H1 (cell line): ENCODE measurements at regions not wholly inside any gene's neighbourhood (a gene's known extent, or its start where the extent isn't known, plus 50 kb on each side); places are given as distances from the start of the nearest gene placed in this dataset.

Experiments
- CTCF ChIA-PET: fragments of 300-600 bp; sonication (Branson Sonifier 250); formaldehyde crosslinking; loops from one replicate; lab custom pipeline; 2021; ENCODE audit not compliant: partially characterized antibody; lab: Charles Lee
- POLR2A ChIA-PET: fragments of 300-600 bp; sonication (Branson Sonifier 250); formaldehyde crosslinking; loops from one replicate; lab custom pipeline; 2021; ENCODE audit warnings: inconsistent platforms; ENCODE audit not compliant: partially characterized antibody; lab: Charles Lee
- DNase-seq, 2 experiments: peaks; one replicate each; pipeline versions ENCODE4 v3.0.0 to v3.0.0-alpha.2; 2010 to 2022; ENCODE audit warnings: low spot score in 2 of 2, low read depth in 1 of 2, mixed read lengths in 1 of 2
- FAIRE-seq: peaks from 2 replicates; lab custom pipeline; 2011; peaks lifted over from hg19 to GRCh38; lab: Jason Lieb, UNC
- H2AFZ ChIP-seq: 2 replicates; pipeline ENCODE4 v1.8.1; 2012; ENCODE audit warnings: low read length, inconsistent platforms
- H2AK5ac ChIP-seq: 2 replicates; pipeline ENCODE4 v1.6.1; 2013; ENCODE audit warnings: low read depth, low read length
- H2BK120ac ChIP-seq: replicated peaks from 2 replicates; pipeline ENCODE3; 2013; ENCODE audit warnings: low read depth, low read length, inconsistent platforms
- H2BK12ac ChIP-seq: 2 replicates; pipeline ENCODE4 v1.6.1; 2013; ENCODE audit warnings: low read depth, low read length
- H2BK15ac ChIP-seq: 2 replicates; pipeline ENCODE4 v1.6.1; 2013; ENCODE audit warnings: low read length
- H2BK20ac ChIP-seq: 2 replicates; pipeline ENCODE4 v1.6.1; 2013; ENCODE audit warnings: low read length
- H2BK5ac ChIP-seq: 2 replicates; pipeline ENCODE4 v1.6.1; 2013; ENCODE audit warnings: low read depth, low read length
- H3K14ac ChIP-seq: 2 replicates; pipeline ENCODE4 v1.6.1; 2013; ENCODE audit warnings: inconsistent platforms; ENCODE audit not compliant: insufficient read length
- H3K18ac ChIP-seq: 2 replicates; pipeline ENCODE4 v1.6.1; 2013; ENCODE audit warnings: low read length; ENCODE audit errors: extremely low read depth
- H3K23ac ChIP-seq: 2 replicates; pipeline ENCODE4 v1.6.1; 2013; ENCODE audit warnings: inconsistent platforms; ENCODE audit not compliant: insufficient read length
- H3K23me2 ChIP-seq: 2 replicates; pipeline ENCODE4 v1.6.1; 2013; ENCODE audit warnings: low read depth, low read length
- H3K27ac ChIP-seq: 2 replicates; pipeline ENCODE4 v1.6.1; 2011; ENCODE audit warnings: low read depth, low read length, inconsistent platforms
- H3K27me3 ChIP-seq, 4 experiments: replicated peaks in 1 of 4; 1 replicate in 1 of 4; 2 replicates in 3 of 4; pipeline versions ENCODE4 v1.6.1 to v1.8.1; 2011 to 2013; ENCODE audit warnings: low read length in 3 of 4, mild to moderate bottlenecking in 3 of 4, inconsistent platforms in 2 of 4, mixed read lengths in 2 of 4, moderate library complexity in 1 of 4; ENCODE audit not compliant: control insufficient read depth in 3 of 4, insufficient read depth in 3 of 4; ENCODE audit errors: extremely low read depth in 1 of 4
- H3K36me3 ChIP-seq, 4 experiments: 2 replicates each; pipeline versions ENCODE4 v1.6.1 to v1.8.1; 2011 to 2013; ENCODE audit warnings: mild to moderate bottlenecking in 4 of 4, low read length in 3 of 4, moderate library complexity in 2 of 4, control low read depth in 1 of 4, inconsistent platforms in 1 of 4; ENCODE audit not compliant: insufficient read depth in 4 of 4, control insufficient read depth in 2 of 4
- H3K4ac ChIP-seq: replicated peaks from 2 replicates; pipeline ENCODE3; 2013; ENCODE audit warnings: low read length, low read depth, mixed read lengths, inconsistent platforms; ENCODE audit not compliant: insufficient read length
- H3K4me1 ChIP-seq, 4 experiments: replicated peaks in 1 of 4; 1 replicate in 1 of 4; 2 replicates in 3 of 4; pipeline versions ENCODE4 v1.6.1 to v1.8.1; 2011 to 2013; ENCODE audit warnings: low read length in 3 of 4, inconsistent platforms in 2 of 4, mixed read lengths in 1 of 4; ENCODE audit not compliant: insufficient read depth in 4 of 4, control insufficient read depth in 3 of 4
- H3K4me2 ChIP-seq, 2 experiments: 2 replicates each; pipeline versions ENCODE4 v1.6.1 to v1.8.1; 2011 to 2013; ENCODE audit warnings: low read depth in 2 of 2, low read length in 2 of 2, control low read depth in 1 of 2, inconsistent platforms in 1 of 2, mild to moderate bottlenecking in 1 of 2; ENCODE audit not compliant: insufficient read depth in 1 of 2
- H3K4me3 ChIP-seq, 4 experiments: fragments of 200-600, 300-600 bp in 1 of 4; sonication (generic), shearing (Covaris generic), sonication (Bioruptor Twin) in 1 of 4; 2 replicates each; pipeline versions ENCODE4 v1.5.1 to v1.8.1; 2011 to 2016; ENCODE audit warnings: low read length in 4 of 4, low read depth in 3 of 4, control low read depth in 2 of 4, inconsistent platforms in 2 of 4, mild to moderate bottlenecking in 2 of 4, mixed read lengths in 1 of 4, moderate library complexity in 1 of 4; ENCODE audit not compliant: insufficient read depth in 2 of 4; ENCODE audit errors: extremely low read depth in 1 of 4
- H3K56ac ChIP-seq: replicated peaks from 2 replicates; pipeline ENCODE3; 2013; ENCODE audit warnings: low read depth, mild to moderate bottlenecking, mixed read lengths, low read length, inconsistent platforms; ENCODE audit not compliant: insufficient read length
- H3K79me1 ChIP-seq: 2 replicates; pipeline ENCODE4 v1.6.1; 2013; ENCODE audit warnings: low read depth, low read length, control low read depth
- H3K79me2 ChIP-seq, 2 experiments: 2 replicates each; pipeline versions ENCODE4 v1.6.1 to v1.8.1; 2012 to 2013; ENCODE audit warnings: low read length in 2 of 2, mild to moderate bottlenecking in 2 of 2, inconsistent platforms in 1 of 2; ENCODE audit not compliant: insufficient read depth in 2 of 2, control insufficient read depth in 1 of 2
- H3K9ac ChIP-seq, 4 experiments: replicated peaks in 1 of 4; 1 replicate in 1 of 4; 2 replicates in 3 of 4; pipeline versions ENCODE4 v1.6.1 to v1.8.1; 2011 to 2013; ENCODE audit warnings: low read depth in 3 of 4, low read length in 3 of 4, control low read depth in 2 of 4, mild to moderate bottlenecking in 2 of 4, moderate library complexity in 2 of 4, inconsistent platforms in 1 of 4; ENCODE audit errors: extremely low read depth in 1 of 4
- H3K9me3 ChIP-seq, 2 experiments: 2 replicates each; pipeline versions ENCODE4 v1.6.1 to v1.8.1; 2012 to 2013; ENCODE audit warnings: mild to moderate bottlenecking in 2 of 2, moderate library complexity in 2 of 2, control low read depth in 1 of 2, inconsistent platforms in 1 of 2, low read depth in 1 of 2, low read length in 1 of 2, mixed read lengths in 1 of 2; ENCODE audit not compliant: insufficient read depth in 2 of 2
- H4K20me1 ChIP-seq, 2 experiments: replicated peaks in 1 of 2; 2 replicates each; pipeline versions ENCODE3 to v1.8.1; 2011 to 2013; ENCODE audit warnings: inconsistent platforms in 2 of 2, low read length in 2 of 2, mild to moderate bottlenecking in 1 of 2; ENCODE audit not compliant: insufficient read depth in 2 of 2, control insufficient read depth in 1 of 2
- H4K5ac ChIP-seq: 2 replicates; pipeline ENCODE4 v1.6.1; 2013; ENCODE audit warnings: low read length, low read depth, mixed read lengths, inconsistent platforms; ENCODE audit not compliant: insufficient read length
- H4K8ac ChIP-seq: 2 replicates; pipeline ENCODE4 v1.8.0; 2013; ENCODE audit warnings: mild to moderate bottlenecking, moderate library complexity, low read length, inconsistent platforms; ENCODE audit not compliant: insufficient read depth; ENCODE audit errors: extremely low read depth
- H4K91ac ChIP-seq: replicated peaks from 2 replicates; pipeline ENCODE3; 2013; ENCODE audit warnings: low read length, mixed read lengths, inconsistent platforms; ENCODE audit not compliant: insufficient read length
- ASH2L ChIP-seq: fragments of 200-600, 300-600 bp; sonication (generic); IDR thresholded peaks from one replicate; pipeline ENCODE4 v1.7.1; 2017; ENCODE audit warnings: low read length
- BACH1 ChIP-seq: IDR thresholded peaks from 2 replicates; pipeline ENCODE4 v1.6.1; 2012; ENCODE audit warnings: low read length, improper control_type of control experiment
- EGR1 ChIP-seq: IDR thresholded peaks from 2 replicates; pipeline ENCODE4 v1.6.1; 2011; ENCODE audit warnings: low read depth, low read length, borderline replicate concordance
- HDAC6 ChIP-seq: IDR thresholded peaks from one replicate; pipeline ENCODE4 v1.7.1; 2012; ENCODE audit warnings: low read depth, mild to moderate bottlenecking, inconsistent platforms, low read length, moderate library complexity
- KDM5A ChIP-seq: fragments of 200-600 bp; IDR thresholded peaks from 2 replicates; pipeline ENCODE4 v1.7.1; 2012; ENCODE audit warnings: mild to moderate bottlenecking, low read length, inconsistent platforms, mixed read lengths
- MAFK ChIP-seq: IDR thresholded peaks from 2 replicates; pipeline ENCODE4 v1.6.1; 2012; ENCODE audit warnings: low read depth, mild to moderate bottlenecking, improper control_type of control experiment, low read length
- NRF1 ChIP-seq: IDR thresholded peaks from 2 replicates; pipeline ENCODE4 v1.6.1; 2011; ENCODE audit warnings: mild to moderate bottlenecking, low read depth, low read length, improper control_type of control experiment
- POLR2A ChIP-seq, 2 experiments: IDR thresholded peaks; 1 replicate in 1 of 2; 2 replicates in 1 of 2; pipeline ENCODE4 v1.6.1; 2011; ENCODE audit warnings: low read depth in 2 of 2, low read length in 2 of 2, mild to moderate bottlenecking in 2 of 2; ENCODE audit errors: control extremely low read depth in 1 of 2
- POU5F1 ChIP-seq: IDR thresholded peaks from 2 replicates; pipeline ENCODE4 v1.6.1; 2011; ENCODE audit warnings: low read depth, mild to moderate bottlenecking, low read length, moderate library complexity
- RAD21 ChIP-seq, 2 experiments: IDR thresholded peaks in 1 of 2; conservative IDR thresholded peaks in 1 of 2; 2 replicates each; pipeline ENCODE4 v1.6.1; 2011; ENCODE audit warnings: low read depth in 2 of 2, low read length in 2 of 2, improper control_type of control experiment in 1 of 2, inconsistent platforms in 1 of 2, mild to moderate bottlenecking in 1 of 2, moderate library complexity in 1 of 2
- SAP30 ChIP-seq: fragments of 300-600 bp; sonication (generic); IDR thresholded peaks from 2 replicates; pipeline ENCODE4 v1.7.1; 2012; ENCODE audit warnings: low read length, moderate library complexity, mild to moderate bottlenecking, inconsistent platforms; ENCODE audit not compliant: insufficient read depth, insufficient replicate concordance
- SIRT6 ChIP-seq: IDR thresholded peaks from one replicate; pipeline ENCODE4 v1.7.1; 2012; ENCODE audit warnings: low read length, inconsistent platforms
- SP2 ChIP-seq: IDR thresholded peaks from 2 replicates; pipeline ENCODE4 v1.6.1; 2012; ENCODE audit warnings: mild to moderate bottlenecking, low read length, inconsistent platforms
- TAF7 ChIP-seq: optimal IDR thresholded peaks from 2 replicates; pipeline ENCODE3; 2011; ENCODE audit warnings: low read depth, mild to moderate bottlenecking, inconsistent platforms, low read length, moderate library complexity, borderline replicate concordance
- TBP ChIP-seq: IDR thresholded peaks from 2 replicates; pipeline ENCODE4 v1.6.1; 2011; ENCODE audit warnings: low read depth, low read length, improper control_type of control experiment
- WGBS, 2 experiments: shearing (Covaris generic) in 1 of 2; methylation state at CpG; one replicate each; pipeline versions ENCODE4 v1.1.6 to v1.1.7; 2013 to 2015; ENCODE audit warnings: low lambda C conversion rate in 2 of 2, mixed read lengths in 2 of 2, inconsistent platforms in 1 of 2, low coverage in 1 of 2, missing lambda C conversion rate in 1 of 2; ENCODE audit not compliant: insufficient replicate concordance in 2 of 2, insufficient coverage in 1 of 2, insufficient read length in 1 of 2; ENCODE audit errors: extremely low coverage in 1 of 2, missing lambda C conversion rate in 1 of 2; 5-methylcytosine and 5-hydroxymethylcytosine counted together

- no peak for TF ChIP-seq BACH1
Measured at GRCh38 chrX:39000802-39001201, 199.5 kb downstream of the MID1IP1 start (continued).

- H4K91ac ChIP-seq, result no peak overlapping the region
- no peaks in the 10 kb centered on the region for H3K27me3 ChIP-seq
- no peak overlapping the region for H2BK120ac ChIP-seq
- H2BK15ac ChIP-seq, result no peak overlapping the region
- WGBS, 2 experiments, result 79% methylated on average over 1 of the region's 1 CpG; no CpG with 5 or more reads in 1 of the 2 experiments
- no peaks in the 10 kb centered on the region for H3K23me2 ChIP-seq
- H3K9me3 ChIP-seq, result no peaks in the 10 kb centered on the region
- no peak overlapping the region for H3K23ac ChIP-seq
- H3K4me3 ChIP-seq, result no peak overlapping the region
- no peak overlapping the region for H3K9ac ChIP-seq
- DNase-seq (no peak), FAIRE-seq (no peak)
- H3K4me2 ChIP-seq, result no peak overlapping the region
- no peaks in the 10 kb centered on the region for H3K36me3 ChIP-seq
- H2BK5ac ChIP-seq, result no peak overlapping the region
- H3K79me2 ChIP-seq, result no peaks in the 10 kb centered on the region
- no peak overlapping the region for H2AK5ac ChIP-seq
- H3K4ac ChIP-seq, result no peak overlapping the region
- H3K56ac ChIP-seq, result no peak overlapping the region
- H2BK12ac ChIP-seq, result no peak overlapping the region
- no peak overlapping the region for H3K27ac ChIP-seq
- H3K4me1 ChIP-seq, result no peaks in the 10 kb centered on the region
- no peak overlapping the region for H2BK20ac ChIP-seq
- no peak overlapping the region for H2AFZ ChIP-seq
- H4K20me1 ChIP-seq, result no peaks in the 10 kb centered on the region
- H4K8ac ChIP-seq, result no peak overlapping the region
- H3K18ac ChIP-seq, result no peak overlapping the region
- H4K5ac ChIP-seq, result no peak overlapping the region
- no peak overlapping the region for H3K14ac ChIP-seq
- no peaks in the 10 kb centered on the region for H3K79me1 ChIP-seq
- ChIA-PET CTCF (interaction anchor here (1.4 kb wide), 1 partner anchor 16 kb away, joined by 5 read pairs; no protein-coding TSS in a partner anchor), POLR2A (no interaction called here)
- no peak for TF ChIP-seq EGR1
- TF ChIP-seq TAF7, result no peak
- TF ChIP-seq POU5F1, result no peak
- no peak for TF ChIP-seq NRF1
- TF ChIP-seq SAP30, result no peak
- no peak for TF ChIP-seq RAD21 (IDR thresholded peaks at IDR 0.05 in 1 of 2, conservative IDR thresholded peaks at IDR 0.05 in 1 of 2; ENCODE audit: low read depth in 2 of 2, low read length in 2 of 2)
- TF ChIP-seq ASH2L, result no peak
- no peak for TF ChIP-seq POLR2A (IDR thresholded peaks at IDR 0.05; ENCODE audit: control extremely low read depth in 1 of 2, low read depth in 2 of 2, low read length in 2 of 2)
- no peak for TF ChIP-seq SP2
- no peak for TF ChIP-seq TBP
- TF ChIP-seq KDM5A, result no peak
- TF ChIP-seq MAFK, result no peak
- TF ChIP-seq HDAC6, result no peak
- TF ChIP-seq SIRT6, result no peak
Measured at GRCh38 chrX:39002466-39002865, 201.2 kb downstream of the MID1IP1 start.
